Vagina (tissue), 2 donors: ENCODE measurements at regions not wholly inside any gene's neighbourhood (a gene's known extent, or its start where the extent isn't known, plus 50 kb on each side); places are given as distances from the start of the nearest gene placed in this dataset.

ENCODE experiments used
- POLR2A ChIP-seq, 2 donors: fragments of 450-650 bp; IDR thresholded peaks; one replicate each; pipeline ENCODE4 v1.6.1; 2017; ENCODE audit warnings: antibody characterized with exemption in 2 of 2, mild to moderate bottlenecking in 2 of 2, moderate library complexity in 2 of 2
- TF ChIP-seq, protein P1 (sequence below), 3 experiments: fragments of 450-650 bp in 2 of 3; fragments of 200-600 bp in 1 of 3; sonication (generic) in 1 of 3; IDR thresholded peaks; one replicate each; pipeline ENCODE4 v1.5.1; 2017 to 2019; ENCODE audit warnings: antibody characterized with exemption in 3 of 3, mild to moderate bottlenecking in 2 of 3, moderate library complexity in 2 of 3

DNA sequence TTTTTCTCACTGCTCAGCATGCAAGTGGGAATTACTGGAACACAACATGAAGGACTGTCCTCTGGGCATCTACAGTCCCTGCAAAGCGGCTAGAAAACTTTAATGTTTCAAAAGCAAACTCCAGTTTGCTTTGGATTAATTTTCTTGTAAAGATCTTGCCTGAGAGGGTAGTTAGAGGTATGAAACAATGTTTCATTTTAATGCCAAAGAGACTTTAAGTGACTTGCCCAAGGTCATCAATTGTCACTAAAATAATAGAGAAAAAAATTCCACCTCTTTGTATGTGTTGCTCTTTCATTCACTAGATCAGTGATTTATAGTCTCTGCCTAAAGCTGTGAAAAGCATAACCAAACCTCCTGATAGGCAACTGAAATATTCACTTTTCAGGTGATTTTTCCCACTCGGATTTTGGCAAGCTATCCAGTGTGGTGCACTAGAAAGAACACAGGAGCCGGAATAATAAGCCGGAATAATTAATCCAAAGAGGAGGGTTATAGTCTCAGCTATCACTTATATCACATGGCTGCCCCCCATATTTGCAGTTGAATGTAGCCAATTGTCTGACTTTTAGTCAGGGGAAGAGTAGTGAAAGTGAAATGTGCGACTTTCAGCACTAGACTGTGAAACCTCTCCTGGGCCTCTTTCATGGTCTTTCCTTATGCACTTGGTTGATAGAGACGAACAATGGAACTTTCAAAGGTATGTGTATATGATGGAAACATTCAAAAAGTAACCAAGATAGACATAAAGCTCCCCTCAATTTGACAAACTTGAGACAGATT lies 107.7 kb downstream of the SLC6A15 start:
- TF ChIP-seq, protein P1, sequence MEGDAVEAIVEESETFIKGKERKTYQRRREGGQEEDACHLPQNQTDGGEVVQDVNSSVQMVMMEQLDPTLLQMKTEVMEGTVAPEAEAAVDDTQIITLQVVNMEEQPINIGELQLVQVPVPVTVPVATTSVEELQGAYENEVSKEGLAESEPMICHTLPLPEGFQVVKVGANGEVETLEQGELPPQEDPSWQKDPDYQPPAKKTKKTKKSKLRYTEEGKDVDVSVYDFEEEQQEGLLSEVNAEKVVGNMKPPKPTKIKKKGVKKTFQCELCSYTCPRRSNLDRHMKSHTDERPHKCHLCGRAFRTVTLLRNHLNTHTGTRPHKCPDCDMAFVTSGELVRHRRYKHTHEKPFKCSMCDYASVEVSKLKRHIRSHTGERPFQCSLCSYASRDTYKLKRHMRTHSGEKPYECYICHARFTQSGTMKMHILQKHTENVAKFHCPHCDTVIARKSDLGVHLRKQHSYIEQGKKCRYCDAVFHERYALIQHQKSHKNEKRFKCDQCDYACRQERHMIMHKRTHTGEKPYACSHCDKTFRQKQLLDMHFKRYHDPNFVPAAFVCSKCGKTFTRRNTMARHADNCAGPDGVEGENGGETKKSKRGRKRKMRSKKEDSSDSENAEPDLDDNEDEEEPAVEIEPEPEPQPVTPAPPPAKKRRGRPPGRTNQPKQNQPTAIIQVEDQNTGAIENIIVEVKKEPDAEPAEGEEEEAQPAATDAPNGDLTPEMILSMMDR (IDR thresholded peaks at IDR 0.05), result no peak
- no peak for TF ChIP-seq POLR2A (IDR thresholded peaks at IDR 0.05)
